ENCODE measurements at regions not wholly inside any gene's neighbourhood (a gene's known extent, or its start where the extent isn't known, plus 50 kb on each side); places are given as distances from the start of the nearest gene placed in this dataset.
"Not testable (repeated sequence)": the region's sequence is repeated elsewhere in the genome, so short reads cannot be mapped to it uniquely, and the experiment has no call there.

DNA sequence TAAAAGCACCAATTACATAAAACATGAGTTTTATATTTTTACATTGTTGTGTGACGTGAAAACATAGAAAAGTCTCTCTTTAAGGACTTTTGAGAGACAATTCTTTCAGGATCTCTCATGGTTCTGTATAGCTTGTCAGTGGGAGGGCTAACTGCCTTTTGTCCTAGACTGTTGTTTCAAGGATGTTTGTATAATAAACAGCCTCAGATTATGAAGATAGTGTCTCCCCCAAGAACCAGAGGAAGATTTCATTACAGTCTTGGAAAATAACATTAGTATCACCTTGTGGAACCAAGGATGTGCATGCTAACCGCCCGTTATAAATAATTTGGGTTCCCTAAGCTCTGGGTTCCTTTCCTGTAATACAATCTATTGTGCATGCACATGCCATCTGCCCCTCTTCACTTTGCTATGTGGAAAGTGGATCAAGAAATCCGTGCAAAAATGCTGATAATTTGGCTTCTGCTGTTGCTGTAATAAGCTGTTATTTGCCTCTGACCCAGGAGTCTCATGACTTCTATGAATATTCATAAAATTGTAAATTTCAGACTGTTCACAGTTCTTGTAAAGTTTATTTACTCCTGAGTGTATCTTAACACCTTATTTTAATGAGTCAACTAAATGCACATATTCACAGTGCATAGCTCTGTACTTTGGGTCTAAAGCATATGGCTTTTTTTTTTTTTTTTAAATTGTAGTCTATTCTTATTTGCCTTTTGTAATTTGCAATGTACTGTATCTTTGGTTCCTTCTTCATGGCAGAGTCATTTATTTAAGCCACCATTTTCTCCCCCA lies 265.5 kb downstream of the PTH2R start:
- DNase-seq (ENCODE audit: extremely low spot score, insufficient read length, low read depth) (no peak), FAIRE-seq (no peak)

DNA sequence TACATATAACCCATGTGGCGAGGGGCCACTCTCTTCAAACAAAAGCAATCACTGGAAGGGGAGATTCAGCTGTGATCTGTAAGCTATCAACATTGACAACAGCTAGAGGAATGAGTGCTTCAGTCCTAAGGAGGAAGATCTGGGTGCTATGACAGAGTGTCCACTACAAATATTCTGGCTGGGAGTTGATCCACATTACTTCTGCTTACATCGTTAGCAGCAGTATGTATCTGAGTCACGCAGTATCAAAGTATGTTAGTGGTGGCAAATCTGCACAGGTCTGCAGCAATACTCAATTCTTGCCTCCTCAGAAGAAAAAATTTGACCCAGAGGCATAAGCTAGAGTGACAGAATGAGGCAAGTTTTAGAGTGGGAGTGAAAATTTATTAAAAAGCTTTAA lies 267.0 kb downstream of the PTH2R start:
- DNase-seq (ENCODE audit: extremely low spot score, insufficient read length, low read depth): no peak
- FAIRE-seq: no peak

DNA sequence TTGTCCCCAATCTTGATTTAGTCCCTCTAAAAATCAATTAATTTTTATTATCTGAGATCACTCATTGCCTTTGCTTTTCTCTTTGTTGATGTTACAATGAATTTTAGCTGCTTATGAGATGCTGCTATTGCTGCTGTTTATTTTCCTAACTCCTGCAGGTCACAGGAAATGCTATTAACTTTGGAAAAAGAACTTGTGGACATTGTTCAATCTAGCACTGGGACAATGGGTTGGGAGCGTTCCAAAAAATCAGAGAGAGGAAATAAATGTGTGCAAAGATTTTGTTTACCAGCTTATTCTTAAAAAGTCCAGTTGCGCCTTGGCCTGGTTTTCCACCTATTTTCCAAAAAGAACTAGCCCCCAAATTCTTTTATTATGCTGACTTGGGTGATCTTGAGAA lies 268.3 kb downstream of the PTH2R start:
- DNase-seq (ENCODE audit: extremely low spot score, insufficient read length, low read depth) (no peak), FAIRE-seq (no peak)

DNA sequence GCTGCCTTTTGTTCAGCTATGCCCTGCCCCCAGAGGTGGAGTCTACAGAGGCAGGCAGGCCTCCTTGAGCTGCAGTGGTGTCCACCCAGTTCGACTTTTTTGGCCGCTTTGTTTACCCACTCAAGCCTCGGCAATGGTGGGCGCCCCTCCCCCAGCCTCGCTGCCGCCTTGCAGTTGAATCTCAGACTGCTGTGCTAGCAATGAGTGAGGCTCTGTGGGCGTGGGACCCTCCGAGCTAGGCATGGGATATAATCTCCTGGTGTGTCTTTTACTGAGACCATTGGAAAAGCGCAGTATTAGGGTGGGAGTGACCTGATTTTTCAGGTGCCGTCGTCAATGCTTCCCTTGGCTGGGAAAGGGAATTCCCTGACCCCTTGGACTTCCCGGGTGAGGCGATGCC lies 279.3 kb downstream of the PTH2R start:
- not testable (repeated sequence) for DNase-seq (ENCODE audit: extremely low spot score, insufficient read length, low read depth); FAIRE-seq

DNA sequence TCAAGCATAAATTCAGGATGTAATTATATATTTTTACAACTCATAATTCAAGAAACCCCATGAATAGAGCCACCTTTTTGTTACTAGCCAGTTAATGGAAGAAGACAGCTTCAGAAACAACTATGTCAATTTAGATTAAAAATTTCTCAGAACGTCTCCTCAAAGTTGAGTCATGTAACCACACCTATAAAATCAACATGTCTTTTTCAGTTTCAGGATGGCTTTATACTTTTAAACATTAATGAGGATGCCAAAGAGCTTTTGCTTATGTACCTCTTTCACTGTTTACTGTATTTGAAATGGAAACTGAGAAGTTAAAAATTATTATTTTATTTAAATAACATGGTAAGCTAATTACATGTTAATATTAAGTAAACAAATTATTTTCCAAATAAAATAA lies 280.1 kb downstream of the PTH2R start:
- DNase-seq (ENCODE audit: extremely low spot score, insufficient read length, low read depth): no peak
- no peak for FAIRE-seq

DNA sequence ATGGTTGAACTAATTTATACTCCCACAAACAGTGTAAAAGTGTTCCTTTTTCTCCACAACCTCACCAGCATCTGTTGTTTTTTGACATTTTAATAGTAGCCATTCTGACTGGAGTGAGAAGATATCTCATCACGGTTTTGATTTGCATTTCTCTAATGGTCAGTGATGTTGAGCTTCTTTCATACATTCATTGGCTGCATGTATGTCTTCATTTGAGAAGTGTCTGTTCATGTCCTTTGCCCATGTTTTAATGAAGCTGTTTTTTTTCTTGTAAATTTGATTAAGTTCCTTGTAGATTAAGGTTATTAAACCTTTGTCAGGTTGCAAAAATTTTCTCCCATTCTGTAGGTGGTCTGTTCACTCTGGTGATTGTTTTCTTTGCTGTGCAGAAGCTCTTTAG lies 281.1 kb downstream of the PTH2R start:
- not testable (repeated sequence) for FAIRE-seq; DNase-seq (ENCODE audit: extremely low spot score, insufficient read length, low read depth)

DNA sequence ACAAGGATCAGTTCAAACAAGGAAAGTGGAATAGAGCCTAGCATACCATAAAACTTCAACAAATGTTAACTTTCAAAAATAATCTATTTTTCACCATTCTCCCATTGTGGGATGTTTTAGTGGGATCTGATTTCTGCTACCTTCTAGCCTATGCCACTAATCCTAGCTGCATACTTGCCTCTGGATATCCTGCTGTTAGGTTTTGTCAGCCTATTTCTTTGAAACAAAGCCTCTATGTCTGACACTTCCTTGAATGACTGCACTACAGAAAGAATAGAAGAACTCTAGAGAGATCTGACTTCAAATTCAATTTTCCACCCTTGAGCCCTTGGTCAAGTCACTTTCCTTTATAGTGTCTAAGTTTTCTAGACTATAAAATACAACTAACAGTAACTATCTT lies 291.5 kb downstream of the PTH2R start:
- DNase-seq (ENCODE audit: extremely low spot score, insufficient read length, low read depth) (no peak), FAIRE-seq (no peak)

DNA sequence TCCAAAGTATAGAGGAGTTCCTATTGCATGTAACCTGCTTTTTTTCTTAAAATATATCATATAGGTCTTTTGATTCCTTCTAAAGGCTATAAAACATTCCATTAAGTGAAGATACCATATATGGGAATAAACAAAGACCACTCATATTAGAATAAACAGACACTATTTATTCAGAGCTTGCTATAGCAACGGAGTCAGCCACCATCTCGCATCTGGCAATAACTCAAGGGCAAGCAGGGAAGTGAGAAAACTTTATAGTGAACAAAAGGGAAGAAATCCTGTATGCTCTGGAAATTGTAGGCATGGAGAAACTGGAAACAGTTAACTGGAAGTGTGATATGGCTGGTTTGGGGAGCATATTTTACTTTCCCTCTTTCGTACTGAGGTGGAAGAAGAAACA lies 301.9 kb downstream of the PTH2R start:
- no peak for DNase-seq (ENCODE audit: extremely low spot score, insufficient read length, low read depth)
- no peak for FAIRE-seq

DNA sequence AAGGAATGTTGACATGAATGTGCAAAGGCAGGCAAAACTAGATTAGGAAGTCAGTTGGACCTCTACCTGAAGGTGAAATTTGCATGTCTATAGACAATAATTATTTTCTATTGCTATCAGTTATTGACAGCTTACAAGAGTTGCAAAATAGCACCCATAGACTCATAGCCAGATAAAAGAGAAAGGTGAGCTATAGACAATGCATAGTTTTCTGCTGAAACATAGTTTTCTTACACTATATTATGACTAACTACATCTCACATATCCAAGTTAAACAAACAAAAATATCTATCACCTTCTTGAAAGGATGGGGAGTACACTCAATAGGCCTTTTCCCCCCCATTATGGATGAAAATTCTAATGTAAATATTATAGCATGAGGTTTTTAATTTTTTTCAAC lies 305.0 kb downstream of the PTH2R start:
- no peak for FAIRE-seq
- no peak for DNase-seq (ENCODE audit: extremely low spot score, insufficient read length, low read depth)

DNA sequence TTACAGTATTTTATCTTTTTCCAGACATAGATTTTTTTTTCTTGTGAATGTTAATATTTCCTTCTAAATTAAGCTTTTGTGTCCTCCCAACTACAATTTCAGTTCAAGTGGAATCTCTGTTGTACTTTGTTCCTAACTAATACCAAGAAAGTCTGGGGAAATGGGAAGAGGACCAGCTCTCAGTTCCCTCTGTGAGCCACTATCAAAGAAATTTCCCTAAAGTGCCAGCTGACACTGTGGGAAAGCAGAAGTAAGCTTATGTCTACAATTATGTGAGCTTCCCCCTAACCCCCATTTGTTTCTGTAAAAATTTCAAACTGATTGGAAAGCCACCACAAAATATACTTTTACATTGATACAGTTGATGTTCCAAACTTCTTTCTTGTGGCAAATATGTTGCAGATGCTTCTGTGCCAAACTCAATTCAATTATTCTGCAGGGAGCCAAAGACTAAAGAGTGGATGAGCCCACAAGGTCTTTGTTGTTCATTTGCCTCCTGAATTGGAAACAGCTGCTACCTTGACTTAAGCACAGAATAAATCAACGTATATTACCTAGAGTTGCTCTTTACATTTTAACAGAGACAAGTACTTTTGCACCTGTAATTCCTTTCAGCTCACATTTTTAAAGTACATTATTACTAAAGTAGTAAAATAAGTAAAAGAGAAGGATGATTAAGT lies 306.6 kb downstream of the PTH2R start:
- FAIRE-seq (no peak), DNase-seq (ENCODE audit: extremely low spot score, insufficient read length, low read depth) (no peak)

DNA sequence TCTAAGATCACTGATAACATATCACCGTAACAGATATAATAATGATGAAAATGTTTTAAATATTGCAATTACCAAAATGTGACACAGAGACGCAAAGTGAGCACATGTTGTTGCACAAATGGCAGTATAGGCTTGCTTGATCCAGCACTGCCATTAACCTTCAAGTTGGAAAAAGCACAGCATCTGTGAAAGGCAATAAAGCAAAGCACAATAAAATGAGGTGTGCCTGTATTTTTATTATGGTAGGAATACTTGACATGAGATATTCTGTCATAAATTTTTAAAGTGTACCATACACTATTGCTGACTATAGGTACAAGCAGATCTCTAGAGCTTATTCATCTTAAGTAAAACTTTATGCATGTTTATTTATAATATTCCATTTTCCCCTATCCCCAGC lies 312.2 kb downstream of the PTH2R start:
- DNase-seq (ENCODE audit: extremely low spot score, insufficient read length, low read depth) (no peak), FAIRE-seq (no peak)

DNA sequence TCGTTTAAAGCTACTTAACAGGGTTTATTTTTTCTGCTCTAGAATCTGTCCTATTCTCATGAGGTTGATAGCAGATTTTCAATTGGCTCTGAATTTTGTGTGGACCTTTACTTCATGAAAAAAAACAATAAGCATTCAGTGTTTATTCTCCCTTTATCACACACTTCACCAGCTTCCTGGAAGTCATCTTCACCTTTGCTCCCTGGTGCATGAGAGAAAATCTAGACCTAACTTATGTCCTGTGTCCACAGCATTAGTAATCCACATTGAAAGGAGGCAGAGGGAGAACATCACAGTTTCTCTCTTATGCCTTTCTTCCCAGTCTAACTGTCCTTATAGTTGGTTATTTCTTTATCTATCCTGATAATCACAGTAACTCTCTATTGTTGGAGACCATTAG lies 316.1 kb downstream of the PTH2R start:
- no peak for FAIRE-seq

DNA sequence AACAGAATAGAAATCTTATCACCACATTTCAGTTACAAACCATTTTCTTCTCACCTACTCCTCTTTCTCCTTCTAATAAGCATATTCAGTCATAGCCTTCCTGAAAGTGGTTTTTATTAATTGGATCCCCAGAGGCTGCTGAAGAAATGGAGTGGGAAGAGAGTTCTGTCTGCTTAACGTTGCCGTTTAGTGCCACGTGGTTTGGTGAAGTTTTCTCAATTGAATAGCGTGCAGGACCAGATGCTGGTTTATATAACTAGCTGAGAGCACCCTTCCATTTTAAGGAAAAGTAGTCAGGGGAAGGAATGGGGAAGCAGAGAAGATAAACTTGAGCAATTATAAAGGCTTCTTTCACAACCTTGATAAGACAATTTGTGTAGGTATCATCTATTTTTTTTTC lies 318.7 kb downstream of the PTH2R start:
- no peak for FAIRE-seq
- no peak for DNase-seq (ENCODE audit: extremely low spot score, insufficient read length, low read depth)

More for the DNA sequence above, 316.1 kb downstream of the PTH2R start:
- no peak for DNase-seq (ENCODE audit: extremely low spot score, insufficient read length, low read depth)

DNA sequence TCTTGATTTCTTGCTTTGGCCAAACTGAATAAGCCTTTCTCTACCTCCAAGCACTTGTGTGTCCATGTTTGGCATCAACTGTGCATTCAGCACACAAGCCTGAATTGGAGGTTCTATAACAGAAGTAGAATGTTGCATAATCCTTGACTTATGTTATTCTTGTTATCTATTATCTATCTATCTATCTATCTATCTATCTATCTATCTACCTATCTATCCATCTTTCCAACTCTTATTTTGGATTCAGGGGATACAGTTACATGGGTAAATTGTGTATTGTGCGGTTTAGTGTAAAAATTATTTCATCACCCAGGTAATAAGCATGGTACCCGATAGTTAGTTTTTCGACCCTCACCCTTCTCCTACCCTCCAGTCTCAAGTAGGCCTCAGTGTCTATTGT lies 319.6 kb downstream of the PTH2R start:
- DNase-seq (ENCODE audit: extremely low spot score, insufficient read length, low read depth): no peak
- FAIRE-seq: no peak

DNA sequence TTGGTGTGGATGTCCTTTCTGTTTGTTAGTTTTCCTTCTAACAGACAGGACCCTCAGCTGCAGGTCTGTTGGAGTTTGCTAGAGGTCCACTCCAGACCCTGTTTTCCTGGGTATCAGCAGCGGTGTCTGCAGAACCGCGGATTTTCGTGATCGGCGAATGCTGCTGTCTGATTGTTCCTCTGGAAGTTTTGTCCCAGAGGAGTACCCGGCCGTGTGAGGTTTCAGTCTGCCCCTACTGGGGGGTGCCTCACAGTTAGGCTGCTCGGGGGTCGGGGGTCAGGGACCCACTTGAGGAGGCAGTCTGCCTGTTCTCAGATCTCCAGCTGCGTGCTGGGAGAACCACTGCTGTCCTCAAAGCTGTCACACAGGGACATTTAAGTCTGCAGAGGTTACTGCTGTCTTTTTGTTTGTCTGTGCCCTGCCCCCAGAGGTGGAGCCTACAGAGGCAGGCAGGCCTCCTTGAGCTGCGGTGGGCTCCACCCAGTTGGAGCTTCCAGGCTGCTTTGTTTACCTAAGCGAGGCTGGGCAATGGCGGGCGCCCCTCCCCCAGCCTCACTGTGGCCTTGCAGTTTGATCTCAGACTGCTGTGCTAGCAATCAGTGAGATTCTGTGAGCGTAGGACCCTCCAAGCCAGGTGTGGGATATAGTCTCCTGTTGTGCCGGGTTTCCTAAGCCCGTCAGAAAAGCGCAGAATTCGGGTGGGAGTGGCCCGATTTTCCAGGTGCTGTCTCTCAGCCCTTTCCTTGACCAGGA lies 345.2 kb downstream of the PTH2R start:
- not testable (repeated sequence) for DNase-seq (ENCODE audit: extremely low spot score, insufficient read length, low read depth); FAIRE-seq

DNA sequence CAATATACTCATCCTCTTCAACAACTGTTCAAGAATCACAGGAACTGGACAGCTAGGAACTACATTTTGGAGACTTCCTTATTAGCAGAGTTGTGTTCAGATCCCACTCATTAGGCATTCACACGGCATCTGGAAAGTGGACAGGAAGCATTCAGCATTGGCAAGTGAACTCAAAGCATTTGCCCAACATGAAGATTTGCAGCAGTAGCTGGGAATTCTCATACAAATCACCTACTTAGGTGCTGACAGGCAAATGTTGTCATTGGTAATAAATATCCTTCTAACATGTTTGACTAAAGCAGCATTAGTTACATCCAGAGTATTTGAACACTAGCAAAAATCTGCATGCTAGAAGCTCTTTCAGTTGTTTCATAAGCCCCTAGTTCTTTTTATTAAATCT lies 350.8 kb downstream of the PTH2R start:
- DNase-seq (ENCODE audit: extremely low spot score, insufficient read length, low read depth): no peak
- FAIRE-seq: no peak

DNA sequence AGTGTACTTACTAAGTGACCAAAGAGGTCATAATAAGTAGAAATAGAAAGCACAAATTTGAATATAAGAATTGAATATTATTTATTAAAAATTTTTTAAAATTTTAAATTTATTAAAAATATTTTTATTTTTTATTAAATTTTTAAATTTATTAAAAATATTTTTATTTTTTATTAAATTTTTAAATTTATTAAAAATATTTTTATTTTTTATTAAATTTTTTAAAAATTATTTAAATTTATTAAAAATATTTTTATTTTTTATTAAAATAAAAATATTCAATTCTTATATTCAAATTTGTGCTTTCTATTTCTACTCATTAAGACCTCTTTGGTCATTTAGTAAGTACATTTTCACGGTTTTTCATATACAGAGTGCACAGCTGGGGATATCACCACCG lies 366.5 kb downstream of the PTH2R start:
- FAIRE-seq: not testable (repeated sequence)

DNA sequence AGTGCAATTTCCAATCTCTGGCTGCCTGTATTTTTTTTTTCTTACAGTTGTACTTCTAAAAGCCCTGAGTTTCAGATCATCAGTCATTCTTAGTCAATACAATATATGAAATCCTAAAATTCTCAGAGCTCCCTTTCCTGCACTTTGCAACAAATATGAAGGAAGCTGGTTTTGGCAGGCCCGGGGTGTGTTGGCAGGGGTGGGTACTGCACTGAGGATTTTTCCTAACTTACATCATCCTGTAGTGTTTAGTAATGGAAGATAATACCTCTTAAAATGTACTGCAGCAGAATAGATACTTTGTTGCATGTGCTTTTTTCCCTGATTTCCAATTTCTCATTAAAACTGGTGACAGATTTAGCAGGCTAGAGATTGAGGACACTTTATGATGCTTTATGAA lies 374.6 kb downstream of the PTH2R start:
- FAIRE-seq (no peak), DNase-seq (ENCODE audit: extremely low spot score, insufficient read length, low read depth) (no peak)

More for the DNA sequence above, 366.5 kb downstream of the PTH2R start:
- not testable (repeated sequence) for DNase-seq (ENCODE audit: extremely low spot score, insufficient read length, low read depth)

DNA sequence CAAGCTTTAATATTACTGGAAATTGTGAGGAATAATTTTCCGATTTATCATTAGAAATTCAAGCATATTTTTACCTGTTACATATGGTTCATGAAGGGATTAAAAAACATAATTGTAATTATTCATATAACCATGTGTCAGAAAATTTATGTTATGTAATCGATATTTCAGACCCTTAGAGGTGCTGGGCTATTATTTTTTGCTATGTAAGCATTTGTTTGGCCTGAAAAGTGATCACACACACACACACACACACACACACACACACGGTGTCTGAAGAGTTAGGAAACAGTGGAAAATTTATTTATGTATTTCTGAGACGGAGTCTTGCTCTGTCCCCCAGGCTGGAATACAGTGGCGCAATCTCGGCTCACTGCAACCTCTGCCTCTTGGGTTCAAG lies 375.5 kb downstream of the PTH2R start:
- DNase-seq (ENCODE audit: extremely low spot score, insufficient read length, low read depth) (no peak), FAIRE-seq (no peak)

DNA sequence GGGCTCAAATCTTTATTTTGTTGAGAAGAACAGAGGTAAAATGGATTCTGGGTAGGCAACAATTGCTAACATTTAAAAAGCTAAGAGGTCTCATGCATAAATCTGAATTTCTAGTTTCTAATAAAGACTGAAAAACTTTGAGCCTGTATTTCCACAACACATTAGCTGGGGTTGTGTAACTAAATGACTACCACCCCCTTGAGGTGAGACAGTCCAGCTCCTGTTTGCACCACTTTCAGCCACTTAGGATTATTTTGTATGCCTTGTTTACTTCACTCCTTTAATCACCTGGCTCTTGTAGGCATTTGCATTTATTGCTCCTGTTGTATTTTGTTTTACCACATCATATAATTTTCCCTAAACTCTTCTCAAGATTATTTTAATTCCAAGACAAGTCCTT lies 376.6 kb downstream of the PTH2R start:
- no peak for FAIRE-seq
- DNase-seq (ENCODE audit: extremely low spot score, insufficient read length, low read depth): no peak

DNA sequence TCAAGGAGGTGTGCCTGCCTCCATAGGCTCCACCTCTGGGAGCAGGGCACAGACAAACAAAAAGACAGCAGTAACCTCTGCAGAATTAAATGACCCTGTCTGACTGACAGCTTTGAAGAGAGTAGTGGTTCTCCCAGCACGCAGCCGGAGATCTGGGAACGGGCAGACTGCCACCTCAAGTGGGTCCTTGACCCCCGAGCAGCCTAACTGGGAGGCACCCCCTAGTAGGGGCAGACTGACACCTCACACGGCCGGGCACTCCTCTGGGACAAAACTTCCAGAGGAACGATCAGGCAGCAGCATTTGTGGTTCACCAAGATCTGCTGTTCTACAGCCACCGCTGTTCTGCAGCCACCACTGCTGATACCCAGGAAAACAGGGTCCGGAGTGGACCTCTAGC lies 378.2 kb downstream of the PTH2R start:
- not testable (repeated sequence) for FAIRE-seq; DNase-seq (ENCODE audit: extremely low spot score, insufficient read length, low read depth)
